A549 (cell line): ENCODE measurements at regions not wholly inside any gene's neighbourhood (a gene's known extent, or its start where the extent isn't known, plus 50 kb on each side); places are given as distances from the start of the nearest gene placed in this dataset.

Source experiments
- ATAC-seq, 2 experiments: fragments of 200-7000 bp in 1 of 2; fragments of >200 bp in 1 of 2; cut with Nextera tagmentation in 1 of 2; cut with Tn5 transposase in 1 of 2; 3 replicates each; pipeline versions ENCODE4 v1.8.0 to v1.9.1; 2018 to 2020; ENCODE audit warnings: mild to moderate bottlenecking in 1 of 2, moderate library complexity in 1 of 2
- CTCF ChIA-PET: fragments of 300-600 bp; sonication (Branson Sonifier 250); formaldehyde crosslinking; extraction: SDS; loops from one replicate; lab custom pipeline; 2021; ENCODE audit warnings: antibody characterized with exemption, inconsistent platforms; lab: Yijun Ruan, JAX
- POLR2A ChIA-PET: fragments of 350-600 bp; formaldehyde crosslinking; extraction: SDS; loops from one replicate; lab custom pipeline; 2021; ENCODE audit warnings: antibody characterized with exemption, inconsistent platforms; lab: Yijun Ruan, JAX
- DNase-seq, 2 experiments: peaks; one replicate each; pipeline versions ENCODE4 v3.0.0 to v3.0.0-alpha.2; 2011 to 2016; ENCODE audit warnings: low read depth in 1 of 2, low spot score in 1 of 2
- FAIRE-seq: peaks from 2 replicates; lab custom pipeline; 2011; peaks lifted over from hg19 to GRCh38; lab: Jason Lieb, UNC
- H3K27ac ChIP-seq, 2 experiments: fragments of >200 bp; sonication (Bioruptor Twin); formaldehyde crosslinking; 3 replicates each; pipeline ENCODE4 v1.5.1; 2016 to 2017
- H3K4me1 ChIP-seq: fragments of >200 bp; sonication (Bioruptor Twin); formaldehyde crosslinking; 3 replicates; pipeline ENCODE4 v1.6.1; 2016
- H3K4me2 ChIP-seq: fragments of >200 bp; sonication (Bioruptor Twin); formaldehyde crosslinking; 3 replicates; pipeline ENCODE4 v1.6.1; 2016
- H3K4me3 ChIP-seq: fragments of >200 bp; sonication (Bioruptor Twin); formaldehyde crosslinking; 3 replicates; pipeline ENCODE4 v1.5.1; 2016
- H3K9me3 ChIP-seq: fragments of >200 bp; sonication (Bioruptor Twin); formaldehyde crosslinking; 3 replicates; pipeline ENCODE4 v1.6.1; 2016
- BHLHE40 ChIP-seq: IDR thresholded peaks from 2 replicates; pipeline ENCODE4 v1.6.1; 2012; ENCODE audit warnings: low read depth, low read length, inconsistent platforms
- EHF ChIP-seq: fragments of 250-450 bp; sonication (Bioruptor Pico); IDR thresholded peaks from 2 replicates; pipeline ENCODE4 v1.5.0; 2020; ENCODE audit warnings: mild to moderate bottlenecking
- ESRRA ChIP-seq: fragments of 150-350 bp; IDR thresholded peaks from 2 replicates; pipeline ENCODE4 v1.6.1; 2014; ENCODE audit warnings: mild to moderate bottlenecking, low read length, borderline replicate concordance
- FOSL2 ChIP-seq, 2 experiments: fragments of 450-650 bp in 1 of 2; fragments of >200 bp in 1 of 2; sonication (Bioruptor Twin) in 1 of 2; formaldehyde crosslinking; IDR thresholded peaks; 2 replicates each; pipeline versions ENCODE4 v1.5.0 to v1.6.1; 2016 to 2020; ENCODE audit warnings: mild to moderate bottlenecking in 1 of 2, moderate library complexity in 1 of 2
- JUN ChIP-seq, 2 experiments: fragments of >200 bp; sonication (Bioruptor Twin); formaldehyde crosslinking; IDR thresholded peaks; 2 replicates in 1 of 2; 3 replicates in 1 of 2; pipeline ENCODE4 v1.6.1; 2016 to 2017
- JUNB ChIP-seq: fragments of >200 bp; sonication (Bioruptor Twin); formaldehyde crosslinking; IDR thresholded peaks from 2 replicates; pipeline ENCODE4 v1.6.1; 2016
- KDM5A ChIP-seq: fragments of 200-600 bp; sonication (generic); IDR thresholded peaks from 2 replicates; pipeline ENCODE4 v1.6.1; 2016; ENCODE audit warnings: antibody characterized with exemption, mild to moderate bottlenecking
- MAZ ChIP-seq: fragments of 150-350 bp; IDR thresholded peaks from 2 replicates; pipeline ENCODE4 v1.6.1; 2014; ENCODE audit warnings: antibody characterized with exemption, low read depth, low read length, borderline replicate concordance
- RARB ChIP-seq: fragments of 250-450 bp; sonication (Bioruptor Pico); IDR thresholded peaks from 2 replicates; pipeline ENCODE4 v1.8.0; 2021; ENCODE audit warnings: mild to moderate bottlenecking, moderate library complexity
- RCOR1 ChIP-seq: fragments of 150-350 bp; IDR thresholded peaks from 2 replicates; pipeline ENCODE4 v1.6.1; 2014; ENCODE audit warnings: antibody characterized with exemption, low read length, low read depth
- RFX5 ChIP-seq: fragments of 450-650 bp; IDR thresholded peaks from 2 replicates; pipeline ENCODE4 v1.7.1; 2014; ENCODE audit warnings: antibody characterized with exemption, mild to moderate bottlenecking, moderate library complexity
- ZFP36 ChIP-seq: fragments of 450-650 bp; IDR thresholded peaks from 2 replicates; pipeline ENCODE4 v1.6.1; 2014; ENCODE audit warnings: borderline replicate concordance; ENCODE audit not compliant: partially characterized antibody
- ZNF302 ChIP-seq: fragments of 250-450 bp; sonication (Bioruptor Pico); IDR thresholded peaks from 2 replicates; pipeline ENCODE4 v1.9.0; 2021; ENCODE audit warnings: inconsistent platforms, mild to moderate bottlenecking, moderate library complexity
- WGBS: methylation state at CpG from one replicate; pipeline ENCODE4 v1.1.6; 2017; ENCODE audit errors: missing lambda C conversion rate; 5-methylcytosine and 5-hydroxymethylcytosine counted together
- TF ChIP-seq, protein P1 (sequence below): fragments of 200-600 bp; sonication (generic); IDR thresholded peaks from 2 replicates; pipeline ENCODE4 v1.6.1; 2016; ENCODE audit warnings: antibody characterized with exemption, mild to moderate bottlenecking, moderate library complexity
- TF ChIP-seq, protein P2 (sequence below): IDR thresholded peaks from 2 replicates; pipeline ENCODE4 v1.6.1; 2012
- TF ChIP-seq, protein P3 (sequence below): fragments of 250-450 bp; sonication (Bioruptor Pico); IDR thresholded peaks from 2 replicates; pipeline ENCODE4 v1.5.0; 2021; ENCODE audit warnings: mild to moderate bottlenecking, moderate library complexity, borderline replicate concordance
- TF ChIP-seq, protein P4 (sequence below): fragments of >200 bp; sonication (Bioruptor Twin); formaldehyde crosslinking; IDR thresholded peaks from 3 replicates; pipeline ENCODE4 v1.6.1; 2016

DNA sequence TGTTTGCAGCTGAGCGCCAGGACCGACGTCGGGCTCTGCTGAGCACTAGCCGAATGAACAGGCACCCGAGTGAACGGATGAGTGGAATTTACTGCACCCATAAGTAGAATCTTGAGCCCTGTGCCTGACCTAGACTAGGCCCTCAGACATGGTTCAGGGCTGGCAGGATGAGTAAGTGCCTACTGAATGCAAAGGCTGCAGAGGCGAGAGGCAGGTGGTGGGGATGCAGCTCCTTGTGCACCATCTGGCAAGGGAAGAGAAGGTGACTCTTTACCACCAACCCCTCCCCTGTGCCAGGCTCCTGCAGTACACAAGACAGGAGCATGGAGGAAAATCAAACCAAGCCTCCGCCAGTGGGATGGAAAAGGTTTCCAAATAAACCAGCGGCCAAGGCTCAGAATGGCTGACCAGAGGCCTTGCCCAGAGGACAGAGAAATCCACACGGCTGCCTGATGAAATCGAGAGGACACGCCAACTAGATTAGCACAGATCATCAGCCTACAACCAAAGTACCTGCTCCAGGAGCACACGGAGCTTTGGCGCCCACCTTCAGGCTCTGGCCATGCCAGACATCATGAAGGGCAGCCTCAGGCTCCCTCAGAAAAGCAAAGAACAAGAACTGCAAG is 141.7 kb upstream of the IQSEC1 start:
- 89% methylated on average over 15 of the region's 15 CpGs for WGBS
- POLR2A ChIA-PET: no interaction called here
- H3K9me3 ChIP-seq: no peaks in the 10 kb centered on the region
- no peak overlapping the region for H3K4me2 ChIP-seq
- FAIRE-seq (no peak), ATAC-seq (no peak)
- no peak overlapping the region; a peak in 1 of 6 replicates for H3K27ac ChIP-seq
- CTCF ChIA-PET: interaction anchor here (1.0 to 2.3 kb wide), 6 partner anchors 14 to 123 kb away, joined by 3 to 12 read pairs (median 4); no protein-coding TSS in a partner anchor
- H3K4me1 ChIP-seq: peaks cover 41% of the 10 kb centered on the region
- H3K4me3 ChIP-seq: no peak overlapping the region
- TF ChIP-seq ESRRA (no peak), RARB (CRISPR knock-in tag) (no peak), EHF (CRISPR knock-in tag) (no peak), FOSL2 (IDR thresholded peaks at IDR 0.05) (no peak), FOSL2 (CRISPR knock-in tag; IDR thresholded peaks at IDR 0.05) (no peak), ZFP36 (no peak), JUNB (no peak), BHLHE40 (no peak), KDM5A (no peak), JUN (IDR thresholded peaks at IDR 0.05) (no peak), MAZ (no peak), RFX5 (no peak), RCOR1 (no peak), ZNF302 (CRISPR knock-in tag) (no peak)
- TF ChIP-seq, protein P1, sequence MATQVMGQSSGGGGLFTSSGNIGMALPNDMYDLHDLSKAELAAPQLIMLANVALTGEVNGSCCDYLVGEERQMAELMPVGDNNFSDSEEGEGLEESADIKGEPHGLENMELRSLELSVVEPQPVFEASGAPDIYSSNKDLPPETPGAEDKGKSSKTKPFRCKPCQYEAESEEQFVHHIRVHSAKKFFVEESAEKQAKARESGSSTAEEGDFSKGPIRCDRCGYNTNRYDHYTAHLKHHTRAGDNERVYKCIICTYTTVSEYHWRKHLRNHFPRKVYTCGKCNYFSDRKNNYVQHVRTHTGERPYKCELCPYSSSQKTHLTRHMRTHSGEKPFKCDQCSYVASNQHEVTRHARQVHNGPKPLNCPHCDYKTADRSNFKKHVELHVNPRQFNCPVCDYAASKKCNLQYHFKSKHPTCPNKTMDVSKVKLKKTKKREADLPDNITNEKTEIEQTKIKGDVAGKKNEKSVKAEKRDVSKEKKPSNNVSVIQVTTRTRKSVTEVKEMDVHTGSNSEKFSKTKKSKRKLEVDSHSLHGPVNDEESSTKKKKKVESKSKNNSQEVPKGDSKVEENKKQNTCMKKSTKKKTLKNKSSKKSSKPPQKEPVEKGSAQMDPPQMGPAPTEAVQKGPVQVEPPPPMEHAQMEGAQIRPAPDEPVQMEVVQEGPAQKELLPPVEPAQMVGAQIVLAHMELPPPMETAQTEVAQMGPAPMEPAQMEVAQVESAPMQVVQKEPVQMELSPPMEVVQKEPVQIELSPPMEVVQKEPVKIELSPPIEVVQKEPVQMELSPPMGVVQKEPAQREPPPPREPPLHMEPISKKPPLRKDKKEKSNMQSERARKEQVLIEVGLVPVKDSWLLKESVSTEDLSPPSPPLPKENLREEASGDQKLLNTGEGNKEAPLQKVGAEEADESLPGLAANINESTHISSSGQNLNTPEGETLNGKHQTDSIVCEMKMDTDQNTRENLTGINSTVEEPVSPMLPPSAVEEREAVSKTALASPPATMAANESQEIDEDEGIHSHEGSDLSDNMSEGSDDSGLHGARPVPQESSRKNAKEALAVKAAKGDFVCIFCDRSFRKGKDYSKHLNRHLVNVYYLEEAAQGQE: no peak
- TF ChIP-seq, protein P2, sequence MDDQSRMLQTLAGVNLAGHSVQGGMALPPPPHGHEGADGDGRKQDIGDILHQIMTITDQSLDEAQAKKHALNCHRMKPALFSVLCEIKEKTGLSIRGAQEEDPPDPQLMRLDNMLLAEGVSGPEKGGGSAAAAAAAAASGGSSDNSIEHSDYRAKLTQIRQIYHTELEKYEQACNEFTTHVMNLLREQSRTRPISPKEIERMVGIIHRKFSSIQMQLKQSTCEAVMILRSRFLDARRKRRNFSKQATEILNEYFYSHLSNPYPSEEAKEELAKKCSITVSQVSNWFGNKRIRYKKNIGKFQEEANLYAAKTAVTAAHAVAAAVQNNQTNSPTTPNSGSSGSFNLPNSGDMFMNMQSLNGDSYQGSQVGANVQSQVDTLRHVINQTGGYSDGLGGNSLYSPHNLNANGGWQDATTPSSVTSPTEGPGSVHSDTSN: no peak
- TF ChIP-seq, protein P3, sequence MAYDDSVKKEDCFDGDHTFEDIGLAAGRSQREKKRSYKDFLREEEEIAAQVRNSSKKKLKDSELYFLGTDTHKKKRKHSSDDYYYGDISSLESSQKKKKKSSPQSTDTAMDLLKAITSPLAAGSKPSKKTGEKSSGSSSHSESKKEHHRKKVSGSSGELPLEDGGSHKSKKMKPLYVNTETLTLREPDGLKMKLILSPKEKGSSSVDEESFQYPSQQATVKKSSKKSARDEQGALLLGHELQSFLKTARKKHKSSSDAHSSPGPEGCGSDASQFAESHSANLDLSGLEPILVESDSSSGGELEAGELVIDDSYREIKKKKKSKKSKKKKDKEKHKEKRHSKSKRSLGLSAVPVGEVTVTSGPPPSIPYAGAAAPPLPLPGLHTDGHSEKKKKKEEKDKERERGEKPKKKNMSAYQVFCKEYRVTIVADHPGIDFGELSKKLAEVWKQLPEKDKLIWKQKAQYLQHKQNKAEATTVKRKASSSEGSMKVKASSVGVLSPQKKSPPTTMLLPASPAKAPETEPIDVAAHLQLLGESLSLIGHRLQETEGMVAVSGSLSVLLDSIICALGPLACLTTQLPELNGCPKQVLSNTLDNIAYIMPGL (CRISPR knock-in tag): no peak
- TF ChIP-seq, protein P4, sequence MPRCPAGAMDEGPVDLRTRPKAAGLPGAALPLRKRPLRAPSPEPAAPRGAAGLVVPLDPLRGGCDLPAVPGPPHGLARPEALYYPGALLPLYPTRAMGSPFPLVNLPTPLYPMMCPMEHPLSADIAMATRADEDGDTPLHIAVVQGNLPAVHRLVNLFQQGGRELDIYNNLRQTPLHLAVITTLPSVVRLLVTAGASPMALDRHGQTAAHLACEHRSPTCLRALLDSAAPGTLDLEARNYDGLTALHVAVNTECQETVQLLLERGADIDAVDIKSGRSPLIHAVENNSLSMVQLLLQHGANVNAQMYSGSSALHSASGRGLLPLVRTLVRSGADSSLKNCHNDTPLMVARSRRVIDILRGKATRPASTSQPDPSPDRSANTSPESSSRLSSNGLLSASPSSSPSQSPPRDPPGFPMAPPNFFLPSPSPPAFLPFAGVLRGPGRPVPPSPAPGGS: no peak
- TF ChIP-seq, all 56 proteins: peak for 0
- no peak for DNase-seq
